Osteoblast (primary cell): ENCODE measurements at regions not wholly inside any gene's neighbourhood (a gene's known extent, or its start where the extent isn't known, plus 50 kb on each side); places are given as distances from the start of the nearest gene placed in this dataset.

ENCODE experiments used
- DNase-seq: peaks from one replicate; pipeline ENCODE4 v3.0.0; 2011; ENCODE audit warnings: low spot score, mixed read lengths; ENCODE audit not compliant: insufficient read length; ENCODE audit errors: missing footprints
- H2AFZ ChIP-seq: 2 replicates; pipeline ENCODE4 v1.6.0; 2011; ENCODE audit warnings: mild to moderate bottlenecking, low read length
- H3K27ac ChIP-seq: 2 replicates; pipeline ENCODE4 v1.5.1; 2011; ENCODE audit warnings: mild to moderate bottlenecking, low read depth, low read length, moderate library complexity
- H3K27me3 ChIP-seq: 2 replicates; pipeline ENCODE4 v1.6.0; 2012; ENCODE audit warnings: mild to moderate bottlenecking, control low read depth, inconsistent platforms, low read length, moderate library complexity; ENCODE audit not compliant: insufficient read depth
- H3K36me3 ChIP-seq: 2 replicates; pipeline ENCODE4 v1.5.1; 2011; ENCODE audit warnings: mild to moderate bottlenecking, low read length, control low read depth, moderate library complexity; ENCODE audit not compliant: insufficient read depth
- H3K4me1 ChIP-seq: 2 replicates; pipeline ENCODE4 v1.5.1; 2011; ENCODE audit warnings: mild to moderate bottlenecking, low read length, control low read depth, moderate library complexity; ENCODE audit not compliant: insufficient read depth
- H3K4me2 ChIP-seq: 2 replicates; pipeline ENCODE4 v1.6.0; 2011; ENCODE audit warnings: mild to moderate bottlenecking, low read length; ENCODE audit not compliant: insufficient read depth
- H3K4me3 ChIP-seq: fragments of 200-600 bp; sonication (generic); 3 replicates; pipeline ENCODE4 v1.5.1; 2012; ENCODE audit warnings: mild to moderate bottlenecking, low read length, inconsistent platforms; ENCODE audit not compliant: insufficient read depth
- H3K79me2 ChIP-seq: 2 replicates; pipeline ENCODE4 v1.6.0; 2012; ENCODE audit warnings: mild to moderate bottlenecking, low read length, control low read depth, inconsistent platforms; ENCODE audit not compliant: insufficient read depth
- H3K9me3 ChIP-seq: 2 replicates; pipeline ENCODE4 v1.5.1; 2011; ENCODE audit warnings: low read depth, low read length, control low read depth
- H4K20me1 ChIP-seq: 2 replicates; pipeline ENCODE4 v1.6.0; 2012; ENCODE audit warnings: mild to moderate bottlenecking, low read length, control low read depth; ENCODE audit not compliant: insufficient read depth
- TF ChIP-seq, protein P1 (sequence below): IDR thresholded peaks from 2 replicates; pipeline ENCODE4 v1.5.1; 2011; ENCODE audit warnings: mild to moderate bottlenecking, low read depth, low read length, moderate library complexity; ENCODE audit errors: extremely low read depth

DNA sequence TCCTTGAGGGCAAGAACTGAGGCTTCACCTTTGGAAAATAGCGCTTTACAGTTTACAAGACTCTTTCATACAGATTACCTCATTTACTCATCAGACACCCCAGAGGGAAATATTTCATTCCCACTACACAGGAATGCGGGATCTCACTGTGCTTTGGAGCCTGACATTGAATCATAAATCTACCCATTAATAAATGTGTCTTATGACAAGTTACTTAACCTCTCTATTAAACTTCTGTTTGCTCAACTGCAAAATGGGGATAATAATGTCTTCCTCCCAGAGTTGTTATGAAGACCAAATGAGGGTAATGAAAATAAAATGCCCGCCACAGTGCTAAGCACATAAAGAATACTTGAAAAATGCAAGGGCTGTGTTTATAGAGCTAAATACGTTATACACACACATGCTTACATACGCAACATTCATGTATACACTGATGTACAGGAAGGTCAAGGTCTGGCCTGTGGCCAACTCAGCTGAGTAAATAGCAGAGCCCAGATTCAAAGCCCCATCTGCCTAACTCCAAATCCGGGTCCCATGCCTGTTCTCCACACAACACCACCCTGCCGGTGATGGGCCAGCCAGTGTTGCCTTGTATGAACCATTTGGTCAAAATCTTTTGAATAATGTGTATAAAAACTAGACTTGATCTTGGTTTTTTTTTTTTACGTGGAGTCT is 56.6 kb upstream of the CALM2 start:
- Histone ChIP-seq H3K4me1 (peaks cover 16% of the 10 kb centered on the region), H3K9me3 (no peaks in the 10 kb centered on the region), H3K4me3 (no peak overlapping the region), H4K20me1 (no peaks in the 10 kb centered on the region), H3K4me2 (no peak overlapping the region), H3K27ac (no peak overlapping the region), H3K36me3 (no peaks in the 10 kb centered on the region), H2AFZ (no peak overlapping the region), H3K27me3 (no peaks in the 10 kb centered on the region), H3K79me2 (no peaks in the 10 kb centered on the region)
- no peak for DNase-seq
- TF ChIP-seq, protein P1, sequence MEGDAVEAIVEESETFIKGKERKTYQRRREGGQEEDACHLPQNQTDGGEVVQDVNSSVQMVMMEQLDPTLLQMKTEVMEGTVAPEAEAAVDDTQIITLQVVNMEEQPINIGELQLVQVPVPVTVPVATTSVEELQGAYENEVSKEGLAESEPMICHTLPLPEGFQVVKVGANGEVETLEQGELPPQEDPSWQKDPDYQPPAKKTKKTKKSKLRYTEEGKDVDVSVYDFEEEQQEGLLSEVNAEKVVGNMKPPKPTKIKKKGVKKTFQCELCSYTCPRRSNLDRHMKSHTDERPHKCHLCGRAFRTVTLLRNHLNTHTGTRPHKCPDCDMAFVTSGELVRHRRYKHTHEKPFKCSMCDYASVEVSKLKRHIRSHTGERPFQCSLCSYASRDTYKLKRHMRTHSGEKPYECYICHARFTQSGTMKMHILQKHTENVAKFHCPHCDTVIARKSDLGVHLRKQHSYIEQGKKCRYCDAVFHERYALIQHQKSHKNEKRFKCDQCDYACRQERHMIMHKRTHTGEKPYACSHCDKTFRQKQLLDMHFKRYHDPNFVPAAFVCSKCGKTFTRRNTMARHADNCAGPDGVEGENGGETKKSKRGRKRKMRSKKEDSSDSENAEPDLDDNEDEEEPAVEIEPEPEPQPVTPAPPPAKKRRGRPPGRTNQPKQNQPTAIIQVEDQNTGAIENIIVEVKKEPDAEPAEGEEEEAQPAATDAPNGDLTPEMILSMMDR, result no peak

DNA sequence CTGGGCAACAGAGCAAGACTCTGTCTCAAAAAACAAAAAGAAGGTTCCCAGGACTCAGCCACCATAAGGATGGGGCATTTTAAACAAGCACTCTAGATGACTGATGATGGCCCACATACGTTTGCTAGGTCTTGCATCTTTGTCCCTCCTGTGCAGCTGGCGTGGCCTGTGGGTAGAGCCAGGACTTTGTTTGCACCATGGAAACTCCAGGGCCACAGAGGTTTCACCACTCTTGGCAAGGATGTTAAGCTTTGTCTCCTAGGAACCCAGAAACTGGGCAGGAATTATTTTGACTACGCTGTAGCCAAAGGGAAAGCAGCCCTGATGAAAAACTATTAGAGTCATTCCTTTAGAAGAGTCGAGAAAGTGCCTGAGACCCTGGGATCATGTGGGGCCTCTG is 54.1 kb upstream of the CALM2 start:
- H3K9me3 ChIP-seq, result no peaks in the 10 kb centered on the region
- no peak overlapping the region for H3K4me2 ChIP-seq
- DNase-seq, result peak; percentile 72
- peaks cover 8% of the 10 kb centered on the region for H3K4me1 ChIP-seq
- no peak overlapping the region for H3K4me3 ChIP-seq
- H2AFZ ChIP-seq, result no peak overlapping the region
- H3K27ac ChIP-seq, result no peak overlapping the region
- no peaks in the 10 kb centered on the region for H4K20me1 ChIP-seq
- no peaks in the 10 kb centered on the region for H3K27me3 ChIP-seq
- H3K79me2 ChIP-seq, result no peaks in the 10 kb centered on the region
- TF ChIP-seq, protein P1, result no peak
- H3K36me3 ChIP-seq, result no peaks in the 10 kb centered on the region

DNA sequence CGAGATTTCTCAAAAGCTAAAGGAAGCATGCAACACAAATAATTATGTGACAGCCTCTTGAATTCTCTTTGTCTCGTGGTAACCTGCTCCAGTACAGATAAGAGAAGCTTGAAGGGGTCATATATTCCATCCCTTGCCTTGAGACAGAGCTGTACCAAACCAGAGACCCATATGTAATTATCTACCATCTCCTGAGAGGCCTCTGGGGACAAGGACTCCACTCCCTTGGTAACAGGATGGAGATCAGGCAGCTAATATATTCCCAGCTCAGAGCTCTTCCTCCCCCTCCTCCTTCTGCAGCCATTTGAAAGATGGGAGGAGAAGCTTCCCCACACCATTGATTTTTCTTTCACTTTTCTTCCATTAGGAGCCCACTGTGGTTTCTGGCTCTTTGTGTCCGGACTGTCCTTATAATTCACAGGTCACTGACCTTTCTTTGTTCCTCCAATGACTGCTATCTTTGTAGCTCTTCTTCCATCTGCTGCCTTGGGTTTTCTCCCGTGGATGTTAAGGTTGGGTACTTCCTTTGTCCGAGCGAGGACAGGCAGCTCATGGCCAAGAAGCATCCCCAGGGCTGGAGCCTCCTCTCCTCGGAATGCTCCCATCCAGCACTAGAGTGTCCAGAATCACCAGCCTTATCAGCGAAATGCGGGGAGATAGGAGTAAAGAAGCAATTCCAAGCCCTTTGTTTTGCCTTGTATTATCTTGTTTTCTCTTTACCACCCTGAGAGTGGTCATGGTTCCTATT is 51.4 kb upstream of the CALM2 start:
- TF ChIP-seq, protein P1, result no peak
- Histone ChIP-seq H3K4me2 (no peak overlapping the region), H3K27ac (no peak overlapping the region), H3K4me1 (peaks cover 24% of the 10 kb centered on the region), H3K79me2 (no peaks in the 10 kb centered on the region), H3K4me3 (no peak overlapping the region), H3K27me3 (no peaks in the 10 kb centered on the region), H2AFZ (no peak overlapping the region), H4K20me1 (no peaks in the 10 kb centered on the region), H3K36me3 (no peaks in the 10 kb centered on the region), H3K9me3 (no peaks in the 10 kb centered on the region)
- no peak for DNase-seq

DNA sequence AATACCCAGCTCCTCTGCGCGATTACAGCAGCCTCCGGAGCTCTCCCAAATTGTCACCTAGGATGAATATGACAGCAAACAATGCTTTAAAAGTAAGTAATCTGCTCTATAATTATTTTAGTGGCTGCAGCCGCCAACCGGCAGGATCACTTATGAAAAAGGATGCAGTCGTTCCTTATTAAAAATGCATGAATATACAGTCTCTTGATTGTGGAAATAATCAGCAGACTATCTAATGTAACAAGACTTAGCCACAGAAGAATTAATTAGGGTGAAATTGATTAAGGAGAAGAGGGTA is 50.6 kb upstream of the CALM2 start:
- Histone ChIP-seq H3K27ac (no peak overlapping the region), H3K36me3 (no peaks in the 10 kb centered on the region), H3K4me3 (no peak overlapping the region), H3K4me2 (no peak overlapping the region), H3K27me3 (no peaks in the 10 kb centered on the region), H3K4me1 (peaks cover 28% of the 10 kb centered on the region), H4K20me1 (no peaks in the 10 kb centered on the region), H2AFZ (no peak overlapping the region), H3K9me3 (no peaks in the 10 kb centered on the region), H3K79me2 (no peaks in the 10 kb centered on the region)
- no peak for DNase-seq
- TF ChIP-seq, protein P1, result no peak
